Prostate gland (tissue), 2 donors: ENCODE measurements at regions not wholly inside any gene's neighbourhood (a gene's known extent, or its start where the extent isn't known, plus 50 kb on each side); places are given as distances from the start of the nearest gene placed in this dataset.
A peak's percentile ranks its signal among the peaks of the same experiment; 100 is the strongest.

ENCODE experiments used
- DNase-seq: peaks from one replicate; pipeline ENCODE4 v3.0.0-alpha.2; 2019; ENCODE audit warnings: low spot score
- H3K27ac ChIP-seq, 2 donors: fragments of 200-600 bp; sonication (generic); 2 replicates each; pipeline ENCODE4 v1.5.1; 2017 to 2019
- H3K27me3 ChIP-seq: fragments of 200-600 bp; sonication (generic); replicated peaks from 2 replicates; pipeline ENCODE4 v1.5.1; 2019; ENCODE audit not compliant: insufficient read depth
- H3K36me3 ChIP-seq, 2 donors: fragments of 200-600 bp; sonication (generic); 1 replicate in 1 of 2; 2 replicates in 1 of 2; pipeline versions ENCODE4 v1.5.1 to v1.8.1; 2017 to 2019
- H3K4me1 ChIP-seq: fragments of 200-600 bp; sonication (generic); replicated peaks from 2 replicates; pipeline ENCODE4 v1.5.1; 2019
- H3K4me3 ChIP-seq, 2 donors: fragments of 200-600 bp; sonication (generic); 2 replicates each; pipeline ENCODE4 v1.5.1; 2017 to 2019
- H3K9me3 ChIP-seq: fragments of 200-600 bp; sonication (generic); 2 replicates; pipeline ENCODE4 v1.5.1; 2017
- POLR2A ChIP-seq: fragments of 450-650 bp; IDR thresholded peaks from one replicate; pipeline ENCODE4 v1.6.1; 2016; ENCODE audit warnings: antibody characterized with exemption, mild to moderate bottlenecking
- POLR2AphosphoS5 ChIP-seq: sonication (generic); formaldehyde crosslinking; IDR thresholded peaks from one replicate; pipeline ENCODE4 v1.6.1; 2017; ENCODE audit warnings: antibody characterized with exemption
- WGBS: methylation state at CpG from one replicate; pipeline ENCODE4 v1.1.5; 2018; 5-methylcytosine and 5-hydroxymethylcytosine counted together
- intact Hi-C: fragments of 100-400 bp; cut with DNase I; formaldehyde crosslinking; loops from one replicate; pipeline ENCODE4 v1.14.2; 2022
- TF ChIP-seq, protein P1 (sequence below), 4 experiments: fragments of 200-600 bp in 2 of 4; fragments of 450-650 bp in 2 of 4; sonication (generic) in 2 of 4; IDR thresholded peaks; 1 replicate in 3 of 4; 2 replicates in 1 of 4; pipeline ENCODE4 v1.5.1; 2016 to 2019; ENCODE audit warnings: antibody characterized with exemption in 4 of 4, mild to moderate bottlenecking in 2 of 4, moderate library complexity in 2 of 4

DNA sequence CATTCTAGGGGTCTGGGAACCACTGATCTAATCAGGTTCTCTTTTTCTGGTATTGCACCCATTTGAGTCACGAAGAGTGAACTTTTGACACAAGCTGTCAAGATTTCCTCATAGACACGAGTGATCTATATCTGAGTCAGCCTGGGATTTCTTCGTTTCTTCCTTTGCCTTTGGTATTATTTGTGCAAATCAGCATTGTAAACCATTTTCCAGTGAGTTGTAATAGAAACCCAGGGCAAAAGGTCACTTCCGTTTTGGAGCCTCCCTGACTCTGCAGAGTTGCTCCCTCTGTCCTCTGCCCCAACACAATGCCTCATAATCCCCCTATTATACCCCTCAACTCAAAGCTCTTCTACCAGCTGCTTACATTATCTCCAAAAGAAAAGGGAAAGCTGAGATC, 615.1 kb downstream of the EFNB2 start:
- WGBS, result 80% methylated on average over 4 of the region's 4 CpGs
- no peak overlapping the region for H3K27ac ChIP-seq
- H3K4me1 ChIP-seq, result no peaks in the 10 kb centered on the region
- no peaks in the 10 kb centered on the region for H3K9me3 ChIP-seq
- intact Hi-C loops, result no loop called here
- no peak overlapping the region for H3K4me3 ChIP-seq
- DNase-seq, result no peak
- TF ChIP-seq POLR2A, result no peak
- TF ChIP-seq, protein P1, sequence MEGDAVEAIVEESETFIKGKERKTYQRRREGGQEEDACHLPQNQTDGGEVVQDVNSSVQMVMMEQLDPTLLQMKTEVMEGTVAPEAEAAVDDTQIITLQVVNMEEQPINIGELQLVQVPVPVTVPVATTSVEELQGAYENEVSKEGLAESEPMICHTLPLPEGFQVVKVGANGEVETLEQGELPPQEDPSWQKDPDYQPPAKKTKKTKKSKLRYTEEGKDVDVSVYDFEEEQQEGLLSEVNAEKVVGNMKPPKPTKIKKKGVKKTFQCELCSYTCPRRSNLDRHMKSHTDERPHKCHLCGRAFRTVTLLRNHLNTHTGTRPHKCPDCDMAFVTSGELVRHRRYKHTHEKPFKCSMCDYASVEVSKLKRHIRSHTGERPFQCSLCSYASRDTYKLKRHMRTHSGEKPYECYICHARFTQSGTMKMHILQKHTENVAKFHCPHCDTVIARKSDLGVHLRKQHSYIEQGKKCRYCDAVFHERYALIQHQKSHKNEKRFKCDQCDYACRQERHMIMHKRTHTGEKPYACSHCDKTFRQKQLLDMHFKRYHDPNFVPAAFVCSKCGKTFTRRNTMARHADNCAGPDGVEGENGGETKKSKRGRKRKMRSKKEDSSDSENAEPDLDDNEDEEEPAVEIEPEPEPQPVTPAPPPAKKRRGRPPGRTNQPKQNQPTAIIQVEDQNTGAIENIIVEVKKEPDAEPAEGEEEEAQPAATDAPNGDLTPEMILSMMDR (IDR thresholded peaks at IDR 0.05), result no peak
- no peak for TF ChIP-seq POLR2AphosphoS5
- H3K27me3 ChIP-seq, result no peaks in the 10 kb centered on the region
- no peaks in the 10 kb centered on the region for H3K36me3 ChIP-seq

DNA sequence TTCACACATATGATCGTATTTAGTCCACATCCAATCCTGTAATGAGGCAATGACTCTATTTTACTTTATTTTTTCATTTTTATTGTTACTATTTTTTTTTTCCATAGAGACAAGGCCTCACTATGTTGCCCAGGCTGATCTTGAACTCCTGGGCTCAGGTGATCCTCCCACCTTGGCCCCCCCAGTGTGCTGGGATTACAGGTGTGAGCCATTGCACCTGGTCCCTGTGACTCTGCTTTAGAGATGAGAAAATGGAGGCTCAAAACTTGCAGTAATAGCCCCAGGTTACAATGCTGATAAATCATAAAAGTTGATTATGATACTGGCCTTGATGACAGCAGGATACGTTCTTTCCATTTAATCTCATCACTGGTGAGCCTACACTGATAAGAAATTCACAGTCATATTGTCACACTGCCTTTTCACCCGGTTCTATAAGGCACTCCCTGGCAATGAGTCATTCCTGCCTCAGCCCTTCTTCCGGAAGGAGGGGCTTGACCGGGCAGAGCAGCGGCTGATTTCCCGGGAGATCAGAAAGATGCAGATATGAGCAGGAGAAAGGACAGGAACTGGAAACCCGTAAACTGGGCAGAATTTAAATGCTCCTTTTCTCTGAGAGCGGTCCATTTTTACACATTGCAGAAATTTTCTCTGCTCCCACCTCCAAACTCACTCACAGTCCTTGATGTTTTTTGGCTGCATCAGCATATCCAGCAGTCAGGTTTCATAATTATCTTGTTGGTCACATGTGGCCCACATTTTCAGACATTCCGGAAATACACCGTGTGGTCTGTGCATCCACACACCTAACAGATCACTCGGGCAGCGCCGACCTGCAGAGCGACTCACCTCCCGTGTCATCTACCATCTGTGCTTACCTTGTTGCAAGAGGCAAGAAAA, 616.4 kb downstream of the EFNB2 start:
- DNase-seq, result peak; percentile 6
- intact Hi-C loops, result no loop called here
- no peaks in the 10 kb centered on the region for H3K36me3 ChIP-seq
- no peaks in the 10 kb centered on the region for H3K4me1 ChIP-seq
- TF ChIP-seq POLR2A (no peak), POLR2AphosphoS5 (no peak)
- TF ChIP-seq, protein P1 (IDR thresholded peaks at IDR 0.05), result no peak
- 60% methylated on average over 16 of the region's 16 CpGs for WGBS
- no peaks in the 10 kb centered on the region for H3K27me3 ChIP-seq
- no peak overlapping the region for H3K4me3 ChIP-seq
- no peaks in the 10 kb centered on the region for H3K9me3 ChIP-seq
- H3K27ac ChIP-seq, result no peak overlapping the region

DNA sequence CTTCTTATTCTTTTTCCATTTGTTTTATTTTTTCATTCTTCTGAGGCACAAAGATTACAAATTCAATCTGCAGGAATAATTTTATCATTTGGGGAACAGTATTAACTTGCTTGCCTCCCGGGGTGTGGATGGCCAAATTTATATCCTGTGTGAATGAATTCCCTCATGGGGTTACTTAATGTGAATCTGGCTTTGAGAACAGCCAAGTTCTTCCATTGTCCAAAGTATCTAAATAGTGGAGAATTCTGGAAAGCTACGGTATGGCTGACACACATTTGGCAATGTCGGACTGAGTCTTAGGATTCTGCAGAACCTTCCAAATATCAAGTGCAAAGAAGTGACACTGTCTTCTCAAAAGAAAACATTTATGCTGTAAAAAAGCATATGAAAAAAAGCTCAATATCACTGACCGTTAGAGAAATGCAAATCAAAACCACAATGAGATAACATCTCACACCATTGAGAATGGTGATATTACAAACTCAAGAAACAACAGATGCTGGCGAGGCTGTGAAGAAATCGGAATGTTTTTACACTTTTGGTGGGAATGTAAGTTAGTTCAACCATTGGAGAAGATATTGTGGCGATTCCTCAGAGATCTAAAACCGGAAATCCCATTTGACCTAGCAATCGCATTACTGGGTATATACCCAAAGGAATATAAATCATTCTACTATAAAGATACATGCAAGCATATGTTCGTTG, 620.2 kb downstream of the EFNB2 start:
- H3K27ac ChIP-seq, result no peak overlapping the region
- no peaks in the 10 kb centered on the region for H3K36me3 ChIP-seq
- intact Hi-C loops, result no loop called here
- WGBS, result 71% methylated on average over 10 of the region's 10 CpGs
- H3K4me1 ChIP-seq, result no peaks in the 10 kb centered on the region
- no peaks in the 10 kb centered on the region for H3K9me3 ChIP-seq
- H3K27me3 ChIP-seq, result no peaks in the 10 kb centered on the region
- DNase-seq, result no peak
- H3K4me3 ChIP-seq, result no peak overlapping the region
- TF ChIP-seq POLR2A (no peak), POLR2AphosphoS5 (no peak)
- TF ChIP-seq, protein P1 (IDR thresholded peaks at IDR 0.05), result no peak

DNA sequence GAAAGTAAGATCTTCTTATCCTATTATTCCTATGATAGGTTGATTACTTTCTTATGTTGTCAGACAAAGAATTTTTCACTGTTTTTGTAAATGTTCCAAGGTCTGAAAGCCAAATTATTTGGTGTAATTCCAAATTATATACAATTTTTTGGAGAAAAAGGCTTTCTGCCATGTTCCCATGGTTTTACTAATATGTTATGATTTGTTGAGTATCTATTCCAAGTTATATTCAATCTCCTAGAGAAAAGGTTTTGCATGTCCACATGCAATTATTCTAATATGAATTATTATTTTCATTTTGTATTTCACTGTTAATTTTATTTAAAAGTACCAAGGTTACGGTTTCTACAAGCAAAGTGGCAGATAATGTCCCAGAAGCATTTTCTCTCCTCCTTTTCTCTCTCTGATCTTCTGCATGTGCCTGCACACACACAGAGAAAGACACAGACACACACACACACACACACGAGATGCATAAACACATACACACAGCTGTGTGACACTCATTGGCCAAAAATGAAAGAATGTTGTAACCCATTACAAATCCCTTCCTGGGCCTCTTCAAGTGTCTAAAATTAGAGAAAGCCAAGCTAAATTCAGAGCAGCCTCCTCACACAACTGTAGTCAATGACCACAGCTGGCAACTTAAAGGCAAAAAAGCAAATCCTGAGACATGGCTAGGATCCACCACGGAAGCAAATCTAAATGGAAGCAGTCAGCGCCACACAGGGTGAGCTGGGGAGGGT, 621.0 kb downstream of the EFNB2 start:
- Histone ChIP-seq H3K27ac (no peak overlapping the region), H3K9me3 (no peaks in the 10 kb centered on the region), H3K4me1 (no peaks in the 10 kb centered on the region), H3K27me3 (no peaks in the 10 kb centered on the region), H3K36me3 (no peaks in the 10 kb centered on the region), H3K4me3 (no peak overlapping the region)
- intact Hi-C loops, result no loop called here
- TF ChIP-seq POLR2AphosphoS5, result no peak
- TF ChIP-seq, protein P1 (IDR thresholded peaks at IDR 0.05), result no peak
- TF ChIP-seq POLR2A, result no peak
- DNase-seq, result no peak
- WGBS, result 71% methylated on average over 4 of the region's 4 CpGs
